ENCODE measurements at regions not wholly inside any gene's neighbourhood (a gene's known extent, or its start where the extent isn't known, plus 50 kb on each side); places are given as distances from the start of the nearest gene placed in this dataset.
A peak's percentile ranks its signal among the peaks of the same experiment; 100 is the strongest.
"Not testable (repeated sequence)": the region's sequence is repeated elsewhere in the genome, so short reads cannot be mapped to it uniquely, and the experiment has no call there.

- Histone ChIP-seq H3K4me1 (peaks cover 33% of the 10 kb centered on the region), H3K4me3 (no peak overlapping the region), H3K27me3 (ENCODE audit: low read depth) (no peaks in the 10 kb centered on the region), H3K27ac (replicated peaks) (peak overlapping the region; percentile 73), H3K36me3 (no peaks in the 10 kb centered on the region), H3K9me3 (replicated peaks) (peaks cover 9% of the 10 kb centered on the region)
- DNase-seq: no peak
- TF ChIP-seq, protein P1, sequence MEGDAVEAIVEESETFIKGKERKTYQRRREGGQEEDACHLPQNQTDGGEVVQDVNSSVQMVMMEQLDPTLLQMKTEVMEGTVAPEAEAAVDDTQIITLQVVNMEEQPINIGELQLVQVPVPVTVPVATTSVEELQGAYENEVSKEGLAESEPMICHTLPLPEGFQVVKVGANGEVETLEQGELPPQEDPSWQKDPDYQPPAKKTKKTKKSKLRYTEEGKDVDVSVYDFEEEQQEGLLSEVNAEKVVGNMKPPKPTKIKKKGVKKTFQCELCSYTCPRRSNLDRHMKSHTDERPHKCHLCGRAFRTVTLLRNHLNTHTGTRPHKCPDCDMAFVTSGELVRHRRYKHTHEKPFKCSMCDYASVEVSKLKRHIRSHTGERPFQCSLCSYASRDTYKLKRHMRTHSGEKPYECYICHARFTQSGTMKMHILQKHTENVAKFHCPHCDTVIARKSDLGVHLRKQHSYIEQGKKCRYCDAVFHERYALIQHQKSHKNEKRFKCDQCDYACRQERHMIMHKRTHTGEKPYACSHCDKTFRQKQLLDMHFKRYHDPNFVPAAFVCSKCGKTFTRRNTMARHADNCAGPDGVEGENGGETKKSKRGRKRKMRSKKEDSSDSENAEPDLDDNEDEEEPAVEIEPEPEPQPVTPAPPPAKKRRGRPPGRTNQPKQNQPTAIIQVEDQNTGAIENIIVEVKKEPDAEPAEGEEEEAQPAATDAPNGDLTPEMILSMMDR (IDR thresholded peaks at IDR 0.05; ENCODE audit: borderline replicate concordance): no peak
- intact Hi-C loops (cut with micrococcal nuclease): no loop called here
Measured at GRCh38 chr21:27769763-27770162, 802.9 kb upstream of the ADAMTS5 start.

- H3K27ac ChIP-seq (replicated peaks); H3K36me3 ChIP-seq; DNase-seq; H3K9me3 ChIP-seq (replicated peaks); H3K4me3 ChIP-seq; H3K27me3 ChIP-seq (ENCODE audit: low read depth); intact Hi-C loops (cut with micrococcal nuclease): not testable (repeated sequence)
- H3K4me1 ChIP-seq: peaks cover 29% of the 10 kb centered on the region
Measured at GRCh38 chr21:27768046-27768637, 801.3 kb upstream of the ADAMTS5 start.

DNA sequence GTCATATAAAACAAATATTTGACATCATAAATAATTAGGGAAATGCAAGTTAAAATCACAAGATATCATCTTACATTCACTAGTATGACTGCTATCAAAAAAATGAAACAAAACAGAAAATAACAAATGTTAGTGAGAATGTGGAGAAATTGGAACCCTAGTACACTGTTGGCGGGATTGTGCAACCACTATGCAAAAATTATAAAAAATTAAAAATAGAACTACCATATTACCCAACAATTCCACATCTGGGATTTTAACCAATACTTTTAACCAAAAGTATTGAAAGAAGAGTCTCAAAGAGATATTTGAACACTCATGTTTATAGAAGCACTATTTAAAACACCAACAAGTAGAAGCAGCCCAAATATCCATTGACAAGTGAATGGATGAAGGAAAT lies 797.2 kb upstream of the ADAMTS5 start:
- H3K4me3 ChIP-seq: no peak overlapping the region
- peaks cover 9% of the 10 kb centered on the region for H3K9me3 ChIP-seq (replicated peaks)
- H3K27me3 ChIP-seq (ENCODE audit: low read depth): no peaks in the 10 kb centered on the region
- intact Hi-C loops (cut with micrococcal nuclease): no loop called here
- DNase-seq: no peak
- H3K27ac ChIP-seq (replicated peaks): no peak overlapping the region
- TF ChIP-seq, protein P1 (IDR thresholded peaks at IDR 0.05; ENCODE audit: borderline replicate concordance): no peak
- H3K36me3 ChIP-seq: no peaks in the 10 kb centered on the region
- H3K4me1 ChIP-seq: peaks cover 4% of the 10 kb centered on the region

- Histone ChIP-seq H3K9me3 (replicated peaks) (peaks cover 3% of the 10 kb centered on the region), H3K27me3 (ENCODE audit: low read depth) (no peaks in the 10 kb centered on the region), H3K4me3 (no peak overlapping the region), H3K36me3 (no peaks in the 10 kb centered on the region), H3K4me1 (peaks cover 4% of the 10 kb centered on the region), H3K27ac (replicated peaks) (no peak overlapping the region)
- TF ChIP-seq, protein P1 (IDR thresholded peaks at IDR 0.05; ENCODE audit: borderline replicate concordance): no peak
- no peak for DNase-seq
- intact Hi-C loops (cut with micrococcal nuclease): no loop called here
Measured at GRCh38 chr21:27761623-27762022, 794.7 kb upstream of the ADAMTS5 start.

DNA sequence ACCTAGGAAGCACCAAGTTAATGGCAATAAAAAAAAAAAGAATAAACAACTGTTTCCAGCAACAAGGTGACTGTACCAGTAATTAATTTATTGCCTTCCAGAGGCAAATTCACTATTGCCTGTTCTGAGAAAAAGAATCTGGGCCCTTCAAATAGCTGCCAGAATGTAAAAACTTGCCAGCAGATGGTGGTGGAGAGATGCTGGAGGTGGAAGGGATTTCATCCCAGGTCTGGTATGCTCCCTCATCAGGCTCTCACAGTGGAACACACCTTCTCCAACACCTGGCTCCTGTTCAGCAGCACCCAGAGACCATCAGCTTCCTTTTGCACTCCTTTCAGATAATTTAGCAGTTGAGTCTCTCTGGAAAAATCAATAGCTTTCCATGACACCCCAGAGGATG lies 792.9 kb upstream of the ADAMTS5 start:
- DNase-seq: no peak
- Histone ChIP-seq H3K4me3 (no peak overlapping the region), H3K27me3 (ENCODE audit: low read depth) (no peaks in the 10 kb centered on the region), H3K9me3 (replicated peaks) (no peaks in the 10 kb centered on the region), H3K36me3 (no peaks in the 10 kb centered on the region), H3K27ac (replicated peaks) (no peak overlapping the region), H3K4me1 (peaks cover 4% of the 10 kb centered on the region)
- TF ChIP-seq, protein P1 (IDR thresholded peaks at IDR 0.05; ENCODE audit: borderline replicate concordance): no peak
- intact Hi-C loops (cut with micrococcal nuclease): no loop called here

DNA sequence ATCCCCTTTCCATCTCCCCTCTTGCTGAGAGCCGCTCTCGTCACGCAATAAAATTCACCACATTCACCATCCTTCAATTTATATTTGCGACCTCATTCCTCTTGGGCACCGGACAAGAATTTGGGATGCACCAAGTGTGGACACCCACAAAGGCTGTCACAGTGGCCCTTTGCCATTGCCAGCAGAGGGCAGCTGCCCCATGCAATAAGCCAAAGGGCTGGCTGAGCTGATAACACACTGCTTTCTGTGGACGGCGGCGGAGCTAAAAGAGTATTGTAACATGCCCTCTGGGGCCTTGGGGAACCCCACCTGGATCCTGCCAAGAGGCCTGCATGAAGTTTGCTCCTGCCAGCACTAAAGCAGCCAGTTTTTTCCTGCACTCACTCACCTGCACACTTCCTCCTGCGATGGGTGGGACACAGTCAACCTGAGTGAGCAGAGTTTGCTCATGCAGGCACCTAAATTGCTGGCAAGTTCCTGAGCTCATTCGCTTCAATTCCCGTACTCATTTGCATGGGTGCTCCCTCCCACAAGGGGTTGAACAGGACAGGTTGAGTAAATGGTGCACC lies 792.3 kb upstream of the ADAMTS5 start:
- no peaks in the 10 kb centered on the region for H3K9me3 ChIP-seq (replicated peaks)
- intact Hi-C loops (cut with micrococcal nuclease): no loop called here
- TF ChIP-seq, protein P1 (IDR thresholded peaks at IDR 0.05; ENCODE audit: borderline replicate concordance): peak; percentile 69
- DNase-seq: peak; percentile 17
- H3K27me3 ChIP-seq (ENCODE audit: low read depth): no peaks in the 10 kb centered on the region
- H3K4me3 ChIP-seq: no peak overlapping the region
- peaks cover 4% of the 10 kb centered on the region for H3K4me1 ChIP-seq
- no peaks in the 10 kb centered on the region for H3K36me3 ChIP-seq
- no peak overlapping the region for H3K27ac ChIP-seq (replicated peaks)

Data from left ventricle myocardium inferior (tissue), 1 donor.